ENCODE measurements at regions not wholly inside any gene's neighbourhood (a gene's known extent, or its start where the extent isn't known, plus 50 kb on each side); places are given as distances from the start of the nearest gene placed in this dataset.

GRCh38 chr9:78871452-78872331 is 574.8 kb downstream of the PSAT1 start:
- intact Hi-C loops (cut with micrococcal nuclease), result no loop called here
- Mint-ChIP-seq H3K27me3 (ENCODE audit: low read depth) (no peaks in the 10 kb centered on the region), H3K4me1 (ENCODE audit: low read depth) (no peaks in the 10 kb centered on the region), H3K9me3 (no peaks in the 10 kb centered on the region), H3K4me3 (ENCODE audit: low read depth) (no peak overlapping the region), H3K27ac (no peak overlapping the region), H3K36me3 (ENCODE audit: low read depth) (no peaks in the 10 kb centered on the region)
- DNase-seq (ENCODE audit: low spot score), result no peak

GRCh38 chr9:78874061-78874460 is 577.1 kb downstream of the PSAT1 start:
- no peak for DNase-seq (ENCODE audit: low spot score)
- no peaks in the 10 kb centered on the region for H3K4me1 Mint-ChIP-seq (ENCODE audit: low read depth)
- intact Hi-C loops (cut with micrococcal nuclease), result no loop called here
- H3K9me3 Mint-ChIP-seq, result no peaks in the 10 kb centered on the region
- no peak overlapping the region for H3K4me3 Mint-ChIP-seq (ENCODE audit: low read depth)
- H3K27me3 Mint-ChIP-seq (ENCODE audit: low read depth), result no peaks in the 10 kb centered on the region
- H3K27ac Mint-ChIP-seq, result no peak overlapping the region
- no peaks in the 10 kb centered on the region for H3K36me3 Mint-ChIP-seq (ENCODE audit: low read depth)

- Mint-ChIP-seq H3K9me3 (peaks cover 3% of the 10 kb centered on the region), H3K4me1 (ENCODE audit: low read depth) (no peaks in the 10 kb centered on the region), H3K4me3 (ENCODE audit: low read depth) (no peak overlapping the region), H3K27ac (no peak overlapping the region), H3K27me3 (ENCODE audit: low read depth) (no peaks in the 10 kb centered on the region), H3K36me3 (ENCODE audit: low read depth) (no peaks in the 10 kb centered on the region)
- DNase-seq (ENCODE audit: low spot score), result no peak
- intact Hi-C loops (cut with micrococcal nuclease), result no loop called here
These were observed 582.6 kb downstream of the PSAT1 start for GRCh38 chr9:78879324-78880100.

- Mint-ChIP-seq H3K27ac (no peak overlapping the region), H3K36me3 (ENCODE audit: low read depth) (no peaks in the 10 kb centered on the region), H3K4me1 (ENCODE audit: low read depth) (no peaks in the 10 kb centered on the region), H3K27me3 (ENCODE audit: low read depth) (no peaks in the 10 kb centered on the region), H3K9me3 (peaks cover 3% of the 10 kb centered on the region), H3K4me3 (ENCODE audit: low read depth) (no peak overlapping the region)
- no peak for DNase-seq (ENCODE audit: low spot score)
- intact Hi-C loops (cut with micrococcal nuclease), result no loop called here
These were observed 584.4 kb downstream of the PSAT1 start for GRCh38 chr9:78881295-78881694.

- no peaks in the 10 kb centered on the region for H3K36me3 Mint-ChIP-seq (ENCODE audit: low read depth)
- intact Hi-C loops (cut with micrococcal nuclease), result no loop called here
- DNase-seq (ENCODE audit: low spot score), result no peak
- no peaks in the 10 kb centered on the region for H3K27me3 Mint-ChIP-seq (ENCODE audit: low read depth)
- H3K4me3 Mint-ChIP-seq (ENCODE audit: low read depth), result no peak overlapping the region
- peaks cover 3% of the 10 kb centered on the region for H3K9me3 Mint-ChIP-seq
- H3K4me1 Mint-ChIP-seq (ENCODE audit: low read depth), result no peaks in the 10 kb centered on the region
- no peak overlapping the region for H3K27ac Mint-ChIP-seq
These were observed 585.6 kb downstream of the PSAT1 start for GRCh38 chr9:78882481-78882880.

GRCh38 chr9:78884611-78885150 is 587.8 kb downstream of the PSAT1 start:
- H3K36me3 Mint-ChIP-seq (ENCODE audit: low read depth), result no peaks in the 10 kb centered on the region
- intact Hi-C loops (cut with micrococcal nuclease), result no loop called here

GRCh38 chr9:78892182-78892581 is 595.3 kb downstream of the PSAT1 start:
- Mint-ChIP-seq H3K4me3 (ENCODE audit: low read depth) (no peak overlapping the region), H3K27ac (no peak overlapping the region), H3K36me3 (ENCODE audit: low read depth) (no peaks in the 10 kb centered on the region), H3K27me3 (ENCODE audit: low read depth) (no peaks in the 10 kb centered on the region), H3K9me3 (peaks cover 17% of the 10 kb centered on the region), H3K4me1 (ENCODE audit: low read depth) (no peaks in the 10 kb centered on the region)
- no peak for DNase-seq (ENCODE audit: low spot score)
- intact Hi-C loops (cut with micrococcal nuclease), result no loop called here

More at GRCh38 chr9:78884611-78885150, 587.8 kb downstream of the PSAT1 start:
- Mint-ChIP-seq H3K4me3 (ENCODE audit: low read depth) (no peak overlapping the region), H3K4me1 (ENCODE audit: low read depth) (no peaks in the 10 kb centered on the region), H3K27ac (no peak overlapping the region), H3K9me3 (peaks cover 13% of the 10 kb centered on the region), H3K27me3 (ENCODE audit: low read depth) (no peaks in the 10 kb centered on the region)
- no peak for DNase-seq (ENCODE audit: low spot score)

- Mint-ChIP-seq H3K9me3 (peaks cover 17% of the 10 kb centered on the region), H3K4me1 (ENCODE audit: low read depth) (no peaks in the 10 kb centered on the region), H3K27me3 (ENCODE audit: low read depth) (no peaks in the 10 kb centered on the region), H3K4me3 (ENCODE audit: low read depth) (no peak overlapping the region), H3K36me3 (ENCODE audit: low read depth) (no peaks in the 10 kb centered on the region), H3K27ac (no peak overlapping the region)
- intact Hi-C loops (cut with micrococcal nuclease), result no loop called here
- no peak for DNase-seq (ENCODE audit: low spot score)
These were observed 595.8 kb downstream of the PSAT1 start for GRCh38 chr9:78892769-78893168.

GRCh38 chr9:78893774-78894401 is 597.0 kb downstream of the PSAT1 start:
- Mint-ChIP-seq H3K36me3 (ENCODE audit: low read depth) (no peaks in the 10 kb centered on the region), H3K4me1 (ENCODE audit: low read depth) (no peaks in the 10 kb centered on the region), H3K9me3 (peaks cover 11% of the 10 kb centered on the region), H3K4me3 (ENCODE audit: low read depth) (no peak overlapping the region), H3K27ac (no peak overlapping the region), H3K27me3 (ENCODE audit: low read depth) (no peaks in the 10 kb centered on the region)
- no peak for DNase-seq (ENCODE audit: low spot score)
- intact Hi-C loops (cut with micrococcal nuclease), result no loop called here

GRCh38 chr9:78896479-78896878 is 599.6 kb downstream of the PSAT1 start:
- Mint-ChIP-seq H3K36me3 (ENCODE audit: low read depth) (no peaks in the 10 kb centered on the region), H3K4me3 (ENCODE audit: low read depth) (no peak overlapping the region), H3K4me1 (ENCODE audit: low read depth) (no peaks in the 10 kb centered on the region), H3K27me3 (ENCODE audit: low read depth) (no peaks in the 10 kb centered on the region), H3K27ac (no peak overlapping the region), H3K9me3 (no peaks in the 10 kb centered on the region)
- intact Hi-C loops (cut with micrococcal nuclease), result no loop called here
- DNase-seq (ENCODE audit: low spot score), result no peak

- Mint-ChIP-seq H3K4me3 (ENCODE audit: low read depth) (no peak overlapping the region), H3K36me3 (ENCODE audit: low read depth) (no peaks in the 10 kb centered on the region), H3K27ac (no peak overlapping the region), H3K9me3 (no peaks in the 10 kb centered on the region), H3K4me1 (ENCODE audit: low read depth) (no peaks in the 10 kb centered on the region), H3K27me3 (ENCODE audit: low read depth) (no peaks in the 10 kb centered on the region)
- no peak for DNase-seq (ENCODE audit: low spot score)
- intact Hi-C loops (cut with micrococcal nuclease), result no loop called here
These were observed 601.3 kb downstream of the PSAT1 start for GRCh38 chr9:78898234-78898633.

- H3K4me3 Mint-ChIP-seq (ENCODE audit: low read depth), result no peak overlapping the region
- no peak for DNase-seq (ENCODE audit: low spot score)
- H3K27me3 Mint-ChIP-seq (ENCODE audit: low read depth), result no peaks in the 10 kb centered on the region
- no peaks in the 10 kb centered on the region for H3K9me3 Mint-ChIP-seq
- intact Hi-C loops (cut with micrococcal nuclease), result no loop called here
- H3K4me1 Mint-ChIP-seq (ENCODE audit: low read depth), result no peaks in the 10 kb centered on the region
- H3K36me3 Mint-ChIP-seq (ENCODE audit: low read depth), result no peaks in the 10 kb centered on the region
- H3K27ac Mint-ChIP-seq, result no peak overlapping the region
These were observed 602.1 kb downstream of the PSAT1 start for GRCh38 chr9:78899006-78899405.
